GM19395 (cell line): ENCODE measurements at regions not wholly inside any gene's neighbourhood (a gene's known extent, or its start where the extent isn't known, plus 50 kb on each side); places are given as distances from the start of the nearest gene placed in this dataset.
"Not testable (repeated sequence)": the region's sequence is repeated elsewhere in the genome, so short reads cannot be mapped to it uniquely, and the experiment has no call there.

Experiments used
- ATAC-seq: cut with Tn5 transposase; IDR thresholded peaks from one replicate; pipeline ENCODE4 v1.9.1; 2021; ENCODE audit warnings: mild to moderate bottlenecking, moderate library complexity; ENCODE audit not compliant: unreplicated experiment

GRCh38 chr2:167753142-167753541 lies 494.3 kb downstream of the STK39 start:
- no peak for ATAC-seq

GRCh38 chr2:167752734-167753133 lies 494.7 kb downstream of the STK39 start:
- ATAC-seq: no peak

- ATAC-seq: no peak
These were observed 496.7 kb downstream of the STK39 start for GRCh38 chr2:167750675-167751074.

GRCh38 chr2:167749660-167750059 lies 497.7 kb downstream of the STK39 start:
- no peak for ATAC-seq

GRCh38 chr2:167749016-167749415 lies 498.4 kb downstream of the STK39 start:
- ATAC-seq: no peak

- ATAC-seq: no peak
These were observed 498.9 kb downstream of the STK39 start for GRCh38 chr2:167748536-167748935.

GRCh38 chr2:167745667-167746066 lies 501.7 kb downstream of the STK39 start:
- ATAC-seq: no peak

GRCh38 chr2:167739921-167740320 lies 507.5 kb downstream of the STK39 start:
- ATAC-seq: not testable (repeated sequence)

- no peak for ATAC-seq
These were observed 513.6 kb downstream of the STK39 start for GRCh38 chr2:167733747-167734146.

GRCh38 chr2:167732326-167732725 lies 515.1 kb downstream of the STK39 start:
- no peak for ATAC-seq

GRCh38 chr2:167729911-167730310 lies 517.5 kb downstream of the STK39 start:
- no peak for ATAC-seq

GRCh38 chr2:167726788-167727187 lies 520.6 kb downstream of the STK39 start:
- no peak for ATAC-seq

GRCh38 chr2:167721593-167721992 lies 525.8 kb downstream of the STK39 start:
- no peak for ATAC-seq

GRCh38 chr2:167719410-167719809 lies 528.0 kb downstream of the STK39 start:
- no peak for ATAC-seq

GRCh38 chr2:167718560-167718959 lies 528.8 kb downstream of the STK39 start:
- ATAC-seq: no peak

- ATAC-seq: no peak
These were observed 531.5 kb downstream of the STK39 start for GRCh38 chr2:167715932-167716331.

GRCh38 chr2:167715498-167715897 lies 531.9 kb downstream of the STK39 start:
- ATAC-seq: not testable (repeated sequence)

- ATAC-seq: no peak
These were observed 535.1 kb downstream of the STK39 start for GRCh38 chr2:167712275-167712674.

GRCh38 chr2:167708998-167709397 lies 538.4 kb downstream of the STK39 start:
- ATAC-seq: no peak

GRCh38 chr2:167706800-167707199 lies 540.6 kb downstream of the STK39 start:
- no peak for ATAC-seq

- no peak for ATAC-seq
These were observed 544.0 kb downstream of the STK39 start for GRCh38 chr2:167703441-167703840.

- ATAC-seq: no peak
These were observed 545.2 kb downstream of the STK39 start for GRCh38 chr2:167702227-167702626.

- ATAC-seq: no peak
These were observed 545.7 kb downstream of the STK39 start for GRCh38 chr2:167701651-167702050.

- no peak for ATAC-seq
These were observed 549.4 kb downstream of the STK39 start for GRCh38 chr2:167697948-167698347.
